Smooth muscle cell of the brain vasculature (primary cell): ENCODE measurements at regions not wholly inside any gene's neighbourhood (a gene's known extent, or its start where the extent isn't known, plus 50 kb on each side); places are given as distances from the start of the nearest gene placed in this dataset.
"Not testable (repeated sequence)": the region's sequence is repeated elsewhere in the genome, so short reads cannot be mapped to it uniquely, and the experiment has no call there.

Experiments
- DNase-seq: peaks from one replicate; pipeline ENCODE4 v3.0.0-alpha.2; 2012; ENCODE audit warnings: low read depth, low spot score

DNA sequence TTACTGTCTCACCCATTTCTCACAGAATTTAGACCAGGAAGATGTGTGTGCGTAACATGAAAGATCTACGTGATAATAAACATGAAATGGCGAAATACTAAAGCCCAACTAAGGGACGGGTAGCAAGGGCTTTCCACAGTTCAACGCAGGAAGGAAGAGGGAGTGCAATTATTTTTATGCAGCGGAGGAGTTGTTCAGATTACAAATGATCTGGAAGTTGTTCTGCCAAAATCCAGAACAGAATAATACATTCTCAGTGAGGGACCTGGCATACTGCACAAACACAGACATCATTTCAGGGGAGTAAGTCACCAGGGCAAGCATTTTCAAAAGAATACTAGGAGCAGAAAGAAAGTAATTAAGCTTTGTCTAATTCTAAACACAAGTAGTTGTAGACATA, 133.6 kb upstream of the RAP2B start:
- DNase-seq = no peak

DNA sequence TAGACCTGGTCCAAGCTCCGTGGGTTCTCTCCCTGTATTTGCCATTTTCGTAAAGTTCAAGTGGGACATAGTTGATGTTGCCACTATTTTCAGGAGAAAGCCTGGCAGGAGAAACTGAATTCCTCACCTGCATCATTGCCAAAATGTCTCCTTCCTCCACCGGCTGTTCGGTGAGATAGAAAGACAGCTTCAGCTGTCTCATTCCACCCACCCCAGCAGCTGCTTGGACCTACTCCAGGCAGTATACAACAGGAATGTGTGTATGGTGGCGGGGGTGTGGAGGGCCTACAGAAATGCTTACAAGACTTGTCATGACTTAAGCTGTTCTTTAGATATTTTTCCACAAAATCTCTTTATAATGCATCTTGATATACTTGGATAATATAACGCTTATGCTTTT, 132.7 kb upstream of the RAP2B start:
- DNase-seq = no peak

DNA sequence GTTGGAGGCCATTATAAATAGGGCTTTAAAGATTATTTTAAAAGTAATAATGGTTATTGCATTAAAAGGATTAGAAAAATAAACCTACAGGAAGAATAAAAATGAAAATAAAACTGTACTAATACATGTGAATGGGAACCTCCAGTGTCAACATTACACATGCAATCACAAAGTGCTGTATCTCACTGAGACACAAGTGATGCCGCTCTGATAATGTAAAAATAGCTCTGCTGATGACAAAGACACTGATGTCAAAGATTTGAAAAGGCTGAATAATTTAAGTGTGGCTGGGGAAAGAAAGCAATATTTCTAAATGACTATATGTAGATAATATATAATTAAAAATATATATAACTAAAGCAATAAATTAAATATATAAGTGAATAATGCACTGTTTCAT, 129.1 kb upstream of the RAP2B start:
- no peak for DNase-seq

- no peak for DNase-seq
These were observed 125.2 kb upstream of the RAP2B start for GRCh38 chr3:153036846-153037245.

DNA sequence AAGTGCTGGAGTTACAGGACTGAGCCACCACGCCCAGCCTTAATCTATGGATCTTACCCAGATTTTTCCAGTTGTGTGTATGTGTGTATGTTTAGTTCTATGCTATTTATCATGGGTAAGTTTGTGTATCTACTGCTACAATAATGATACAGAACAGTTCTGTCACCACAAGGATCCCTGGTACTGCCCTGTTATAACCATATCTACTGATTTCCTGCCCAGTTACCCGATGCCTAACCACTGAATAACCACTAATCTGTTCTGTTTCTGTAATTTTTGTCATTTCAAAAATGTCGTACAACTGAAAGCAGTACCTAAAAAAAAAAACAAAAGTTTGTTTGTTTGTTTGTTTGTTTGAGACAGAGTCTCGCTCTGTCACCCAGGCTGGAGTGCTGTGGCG, 123.7 kb upstream of the RAP2B start:
- DNase-seq = no peak

- DNase-seq = no peak
These were observed 123.2 kb upstream of the RAP2B start for GRCh38 chr3:153038779-153039178.

DNA sequence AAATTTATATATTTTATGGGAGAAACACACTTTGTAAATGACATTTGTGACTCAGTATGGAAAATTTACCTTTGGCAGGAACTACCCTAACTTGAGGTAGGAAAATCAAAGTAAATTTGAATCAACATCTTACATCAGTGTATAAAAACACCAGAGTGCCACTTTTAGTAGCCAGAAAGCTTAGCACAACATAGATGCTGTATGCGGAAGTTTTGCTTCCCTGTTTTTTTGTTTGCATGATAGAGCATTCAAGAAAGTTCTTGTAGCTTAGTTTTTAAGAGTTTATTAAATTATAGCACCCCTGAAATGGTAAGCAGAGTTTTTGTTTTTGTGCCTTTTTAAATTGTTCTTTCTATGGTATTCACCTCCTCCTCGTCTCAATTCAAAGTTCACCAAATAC, 120.8 kb upstream of the RAP2B start:
- DNase-seq = no peak

DNA sequence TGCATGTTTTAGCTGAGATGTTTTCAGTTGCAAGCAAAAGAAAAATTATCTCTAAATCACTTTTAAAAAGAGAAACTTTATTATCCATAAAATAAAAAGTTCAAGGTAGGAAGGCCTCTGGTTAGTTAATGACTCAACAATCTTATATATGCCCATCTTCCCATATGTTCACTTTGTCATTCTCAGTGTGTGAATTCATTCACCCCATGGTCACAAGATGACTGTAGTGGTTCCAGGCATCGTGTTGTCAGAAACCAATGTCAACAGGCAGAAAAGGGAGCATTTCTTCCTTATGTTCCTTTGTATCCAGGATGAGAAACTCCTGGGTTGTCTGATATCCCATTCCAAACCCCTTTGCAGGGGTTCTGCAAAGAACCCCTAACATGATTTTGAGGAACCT, 119.9 kb upstream of the RAP2B start:
- no peak for DNase-seq

DNA sequence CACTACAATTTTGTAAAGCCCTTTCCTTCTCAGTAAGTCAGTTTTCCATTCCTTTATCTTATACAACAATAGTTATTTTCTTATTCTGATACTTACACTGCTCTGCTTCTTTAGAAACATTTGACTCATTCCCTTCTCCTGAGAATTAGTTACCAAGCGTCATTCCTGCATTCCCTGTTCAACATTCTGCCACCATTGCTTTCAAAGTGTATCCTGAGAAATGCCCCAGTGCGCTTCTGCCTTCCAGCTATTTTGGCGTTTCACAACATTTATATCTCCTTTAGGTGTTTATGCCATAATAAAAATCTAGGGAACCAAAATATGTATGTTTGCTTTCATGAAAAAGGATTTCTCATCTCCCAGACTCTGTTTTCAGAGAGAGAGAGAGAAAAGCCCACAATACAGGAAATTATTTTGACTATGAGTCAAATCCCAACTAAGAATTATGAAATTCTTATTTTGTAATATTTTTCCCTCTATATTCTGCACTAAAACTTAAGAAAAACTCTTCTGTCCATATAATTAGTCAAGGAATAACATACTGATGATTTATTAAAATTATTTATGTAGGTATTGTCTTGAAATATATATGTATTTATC, 118.2 kb upstream of the RAP2B start:
- no peak for DNase-seq

GRCh38 chr3:153045150-153045549, 116.9 kb upstream of the RAP2B start:
- DNase-seq = no peak

DNA sequence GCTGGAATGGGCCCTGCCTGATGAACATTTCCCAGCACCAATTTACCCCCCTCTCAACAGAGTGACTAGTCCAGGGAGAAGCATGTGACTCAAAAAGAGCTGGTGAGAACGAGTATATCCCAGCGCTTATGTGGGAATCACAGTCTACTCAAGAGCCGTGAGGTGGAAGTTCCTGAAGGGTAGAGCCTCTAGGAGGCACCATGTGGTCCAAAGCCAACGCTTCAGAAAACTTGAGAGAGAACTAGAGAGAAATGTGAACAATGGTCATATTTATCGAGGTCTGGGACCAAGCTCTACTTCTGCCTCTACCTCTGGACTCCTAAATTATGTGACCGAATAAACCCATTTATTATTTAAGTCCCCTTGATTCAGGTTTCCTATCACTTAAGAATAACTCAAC, 111.0 kb upstream of the RAP2B start:
- no peak for DNase-seq

DNA sequence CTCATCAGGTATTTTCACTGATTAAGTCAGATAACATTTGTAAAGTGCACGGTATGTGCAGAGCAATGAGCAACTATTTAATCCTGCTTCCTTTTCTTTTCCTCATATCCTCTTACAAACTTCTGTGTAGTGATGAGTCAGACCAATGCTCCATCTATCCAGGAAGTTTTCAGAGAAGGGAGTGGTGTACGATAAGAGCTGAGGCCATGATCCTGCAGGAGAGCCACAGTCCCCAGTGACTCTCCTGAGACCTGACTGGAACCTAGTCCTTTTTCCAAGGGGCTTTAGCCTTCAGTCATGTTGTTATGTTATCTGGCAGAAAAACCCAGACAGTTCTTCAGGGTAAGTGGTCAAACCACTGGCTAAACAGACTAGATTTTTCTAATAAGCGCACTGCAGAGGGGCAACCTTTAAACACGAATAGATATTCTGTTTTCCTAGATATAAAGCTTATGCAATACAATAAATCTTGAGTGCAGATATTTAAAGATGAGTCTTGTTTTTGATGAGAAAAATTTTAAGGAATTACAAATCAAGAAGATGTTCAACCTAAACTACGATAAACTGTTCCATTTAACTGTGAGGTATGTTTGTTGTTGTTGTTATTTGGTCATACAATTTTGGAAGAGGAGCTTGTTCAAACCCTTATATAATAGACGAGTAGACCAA, 110.5 kb upstream of the RAP2B start:
- no peak for DNase-seq

- no peak for DNase-seq
These were observed 109.9 kb upstream of the RAP2B start for GRCh38 chr3:153052096-153052460.

- DNase-seq = no peak
These were observed 106.8 kb upstream of the RAP2B start for GRCh38 chr3:153055217-153055616.

- no peak for DNase-seq
These were observed 106.2 kb upstream of the RAP2B start for GRCh38 chr3:153055779-153056178.

- not testable (repeated sequence) for DNase-seq
These were observed 103.9 kb upstream of the RAP2B start for GRCh38 chr3:153058031-153058688.

- no peak for DNase-seq
These were observed 101.7 kb upstream of the RAP2B start for GRCh38 chr3:153060346-153060745.

DNA sequence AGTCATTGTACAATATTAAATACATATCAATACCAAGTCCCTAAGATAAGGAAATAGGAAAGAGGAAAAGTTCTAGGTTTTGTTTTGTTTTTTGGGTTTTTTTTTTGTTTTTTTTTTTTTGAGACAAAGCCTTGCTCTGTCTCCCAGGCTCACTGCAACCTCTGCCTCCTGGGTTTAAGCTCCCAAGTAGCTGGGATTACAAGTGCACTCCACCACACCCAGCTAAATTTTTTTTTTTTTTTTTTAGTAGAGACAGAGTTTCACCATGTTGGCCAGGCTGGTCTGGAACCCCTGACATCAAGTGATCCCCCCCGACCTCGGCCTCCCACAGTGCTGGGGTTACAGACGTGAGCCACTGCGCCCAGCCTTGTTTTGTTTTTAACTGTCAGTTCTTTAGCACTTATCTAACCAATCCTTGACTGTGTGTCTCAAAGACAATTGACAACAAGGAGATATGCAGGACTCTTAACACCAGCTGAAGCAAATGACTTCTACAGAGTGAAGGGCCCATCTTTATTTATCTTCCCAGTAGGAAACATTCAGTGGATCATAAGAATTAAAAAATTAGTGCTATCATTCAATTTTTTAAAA, 100.0 kb upstream of the RAP2B start:
- DNase-seq = no peak

DNA sequence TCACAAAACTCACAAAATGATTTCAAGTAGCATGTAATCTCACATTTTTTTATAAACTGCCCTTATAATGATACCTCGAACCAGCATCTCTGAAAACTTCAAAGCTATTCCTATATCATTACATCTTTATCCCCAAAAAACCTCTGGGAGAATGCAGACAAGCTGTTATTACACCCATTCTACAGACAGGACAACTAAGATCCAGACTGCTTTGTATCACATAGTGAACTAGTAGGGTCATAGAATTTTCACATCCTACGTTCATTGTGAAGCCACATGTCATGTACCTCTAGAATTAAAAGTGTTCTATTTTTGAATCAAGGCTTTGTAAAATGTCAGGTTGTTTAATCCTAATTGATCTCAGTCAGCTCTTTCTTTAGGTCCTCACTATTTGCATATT, 98.7 kb upstream of the RAP2B start:
- DNase-seq = no peak

DNA sequence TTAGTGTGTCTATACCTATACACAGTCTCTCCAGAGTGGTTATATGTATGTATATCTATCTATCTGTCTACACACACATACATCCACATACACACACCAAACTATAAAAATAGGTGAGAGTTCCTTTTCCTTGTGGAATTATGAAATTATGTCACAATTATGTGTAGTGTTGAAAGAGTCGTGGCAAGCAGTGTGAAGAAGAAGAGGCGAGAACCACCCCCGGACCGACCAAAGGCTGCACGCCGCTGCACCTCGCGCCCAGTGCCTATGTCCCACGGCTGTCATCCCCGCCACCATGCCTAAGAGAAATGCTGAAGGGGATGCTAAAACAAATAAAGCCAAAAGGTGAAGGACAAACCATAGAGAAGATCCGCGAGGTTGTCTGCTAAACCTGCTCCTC, 95.0 kb upstream of the RAP2B start:
- DNase-seq = no peak

DNA sequence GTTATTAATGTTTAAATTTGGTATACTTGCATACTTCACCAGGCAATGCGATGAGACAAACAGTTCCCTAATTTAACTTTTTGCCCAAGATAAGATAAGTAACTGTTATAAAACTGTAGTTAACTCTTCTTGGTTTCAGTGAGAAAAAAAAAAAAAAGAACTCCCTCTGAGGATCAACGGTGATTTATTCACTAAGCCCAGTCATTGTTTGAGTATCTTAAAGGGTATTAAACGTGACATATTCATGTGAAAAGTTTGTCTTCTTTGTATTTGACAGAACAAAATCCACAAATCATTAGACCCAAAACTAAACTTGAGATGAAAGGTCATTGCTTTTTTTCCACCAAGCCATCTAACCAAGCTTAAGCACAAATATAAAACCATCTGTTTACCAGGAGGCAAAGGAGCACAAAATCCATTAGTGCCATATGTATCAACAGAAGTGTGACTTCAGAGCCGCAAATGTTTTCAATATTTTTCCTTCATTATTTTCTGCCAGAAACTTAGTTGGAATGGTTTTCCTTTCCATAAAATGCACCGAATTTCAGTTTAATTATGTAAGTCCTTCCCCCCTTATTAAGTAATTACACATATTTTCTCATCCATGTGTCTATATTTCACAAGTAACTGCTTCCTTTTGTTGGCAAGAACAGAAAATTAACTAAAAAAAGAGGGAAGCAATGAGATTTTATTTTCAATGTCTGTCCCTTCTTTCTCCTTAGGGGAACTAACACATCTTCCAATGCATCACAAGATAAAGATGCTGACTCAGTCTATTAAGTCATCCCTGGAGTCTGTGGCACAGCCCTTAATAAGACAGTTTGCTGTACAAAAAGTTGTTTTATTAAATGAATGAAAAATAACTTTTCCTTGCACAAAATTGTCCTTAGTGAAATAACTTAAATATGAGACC, 92.2 kb upstream of the RAP2B start:
- DNase-seq = no peak

- DNase-seq = no peak
These were observed 91.5 kb upstream of the RAP2B start for GRCh38 chr3:153070511-153070868.
